Cardiac muscle cell (in vitro differentiated cells and primary cell): ENCODE measurements at regions not wholly inside any gene's neighbourhood (a gene's known extent, or its start where the extent isn't known, plus 50 kb on each side); places are given as distances from the start of the nearest gene placed in this dataset.

Source experiments
- DNase-seq, 2 donors: peaks; one replicate each; pipeline versions ENCODE4 v3.0.0 to v3.0.0-alpha.2; 2010 to 2017; ENCODE audit warnings: low read depth in 1 of 2, low spot score in 1 of 2
- H3K27ac ChIP-seq: fragments of 200-600 bp; sonication (generic); 2 replicates; pipeline ENCODE4 v1.5.1; 2016
- H3K27me3 ChIP-seq: fragments of 200-600 bp; sonication (generic); 2 replicates; pipeline ENCODE4 v1.6.0; 2016; ENCODE audit warnings: control low read depth
- H3K36me3 ChIP-seq: fragments of 200-600 bp; sonication (generic); 2 replicates; pipeline ENCODE4 v1.5.1; 2016; ENCODE audit warnings: control low read depth
- H3K4me1 ChIP-seq: fragments of 200-600 bp; sonication (generic); 2 replicates; pipeline ENCODE4 v1.8.1; 2017; ENCODE audit warnings: low read depth, mild to moderate bottlenecking, mixed run types
- H3K4me3 ChIP-seq: fragments of 200-600 bp; sonication (generic); 2 replicates; pipeline ENCODE4 v1.5.1; 2016; ENCODE audit warnings: mild to moderate bottlenecking
- H3K9me3 ChIP-seq: fragments of 200-600 bp; sonication (generic); 2 replicates; pipeline ENCODE4 v1.5.1; 2017; ENCODE audit warnings: low read depth, mild to moderate bottlenecking, control low read depth
- TF ChIP-seq, protein P1 (sequence below): IDR thresholded peaks from 2 replicates; pipeline ENCODE4 v1.5.1; 2012; ENCODE audit warnings: low read depth, mild to moderate bottlenecking, low read length

DNA sequence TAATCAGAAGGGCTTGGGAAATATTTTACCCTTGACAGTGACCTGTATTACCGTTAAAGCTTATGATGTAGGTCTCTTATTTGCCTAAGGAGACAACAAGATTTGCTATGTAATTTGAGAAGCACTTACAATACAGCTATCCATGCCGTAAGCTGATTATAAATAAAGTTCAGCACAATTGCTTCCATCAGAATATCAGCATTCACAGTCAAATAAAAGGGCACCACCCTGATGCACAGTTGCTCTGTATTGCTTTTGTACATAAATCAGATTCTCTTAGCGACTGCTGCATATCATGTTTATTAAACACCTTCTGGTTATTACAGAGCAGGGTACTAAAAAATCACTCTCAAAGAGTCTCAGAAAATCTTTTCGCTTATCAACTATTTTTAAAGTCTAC is 67.3 kb upstream of the VRK1 start:
- TF ChIP-seq, protein P1, sequence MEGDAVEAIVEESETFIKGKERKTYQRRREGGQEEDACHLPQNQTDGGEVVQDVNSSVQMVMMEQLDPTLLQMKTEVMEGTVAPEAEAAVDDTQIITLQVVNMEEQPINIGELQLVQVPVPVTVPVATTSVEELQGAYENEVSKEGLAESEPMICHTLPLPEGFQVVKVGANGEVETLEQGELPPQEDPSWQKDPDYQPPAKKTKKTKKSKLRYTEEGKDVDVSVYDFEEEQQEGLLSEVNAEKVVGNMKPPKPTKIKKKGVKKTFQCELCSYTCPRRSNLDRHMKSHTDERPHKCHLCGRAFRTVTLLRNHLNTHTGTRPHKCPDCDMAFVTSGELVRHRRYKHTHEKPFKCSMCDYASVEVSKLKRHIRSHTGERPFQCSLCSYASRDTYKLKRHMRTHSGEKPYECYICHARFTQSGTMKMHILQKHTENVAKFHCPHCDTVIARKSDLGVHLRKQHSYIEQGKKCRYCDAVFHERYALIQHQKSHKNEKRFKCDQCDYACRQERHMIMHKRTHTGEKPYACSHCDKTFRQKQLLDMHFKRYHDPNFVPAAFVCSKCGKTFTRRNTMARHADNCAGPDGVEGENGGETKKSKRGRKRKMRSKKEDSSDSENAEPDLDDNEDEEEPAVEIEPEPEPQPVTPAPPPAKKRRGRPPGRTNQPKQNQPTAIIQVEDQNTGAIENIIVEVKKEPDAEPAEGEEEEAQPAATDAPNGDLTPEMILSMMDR: no peak
- H3K4me1 ChIP-seq: no peaks in the 10 kb centered on the region
- H3K9me3 ChIP-seq: no peaks in the 10 kb centered on the region
- no peak overlapping the region for H3K4me3 ChIP-seq
- H3K27me3 ChIP-seq: no peaks in the 10 kb centered on the region
- H3K27ac ChIP-seq: no peak overlapping the region
- no peaks in the 10 kb centered on the region for H3K36me3 ChIP-seq
- DNase-seq: no peak

DNA sequence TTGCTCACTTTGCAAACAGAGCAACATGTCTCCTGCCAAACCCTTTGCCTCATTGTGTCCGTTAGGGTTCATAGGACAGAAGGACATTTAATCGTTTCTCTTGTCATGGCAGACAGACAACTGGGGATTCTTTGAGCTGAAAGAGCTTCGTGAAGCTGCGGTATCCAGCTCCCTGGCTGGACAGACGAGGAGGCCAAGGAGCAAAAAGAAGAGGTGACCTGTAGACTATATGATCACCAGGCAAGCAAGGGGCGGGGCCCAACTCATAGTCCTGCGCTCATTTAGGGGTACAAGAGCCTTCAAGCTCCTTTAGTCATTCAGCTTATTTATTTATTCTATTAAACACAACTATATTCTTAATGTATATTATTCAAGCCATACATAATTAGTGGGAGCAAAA is 66.8 kb upstream of the VRK1 start:
- TF ChIP-seq, protein P1: no peak
- no peak overlapping the region for H3K4me3 ChIP-seq
- no peak overlapping the region for H3K27ac ChIP-seq
- H3K9me3 ChIP-seq: no peaks in the 10 kb centered on the region
- no peaks in the 10 kb centered on the region for H3K4me1 ChIP-seq
- H3K27me3 ChIP-seq: no peaks in the 10 kb centered on the region
- no peak for DNase-seq
- H3K36me3 ChIP-seq: no peaks in the 10 kb centered on the region

DNA sequence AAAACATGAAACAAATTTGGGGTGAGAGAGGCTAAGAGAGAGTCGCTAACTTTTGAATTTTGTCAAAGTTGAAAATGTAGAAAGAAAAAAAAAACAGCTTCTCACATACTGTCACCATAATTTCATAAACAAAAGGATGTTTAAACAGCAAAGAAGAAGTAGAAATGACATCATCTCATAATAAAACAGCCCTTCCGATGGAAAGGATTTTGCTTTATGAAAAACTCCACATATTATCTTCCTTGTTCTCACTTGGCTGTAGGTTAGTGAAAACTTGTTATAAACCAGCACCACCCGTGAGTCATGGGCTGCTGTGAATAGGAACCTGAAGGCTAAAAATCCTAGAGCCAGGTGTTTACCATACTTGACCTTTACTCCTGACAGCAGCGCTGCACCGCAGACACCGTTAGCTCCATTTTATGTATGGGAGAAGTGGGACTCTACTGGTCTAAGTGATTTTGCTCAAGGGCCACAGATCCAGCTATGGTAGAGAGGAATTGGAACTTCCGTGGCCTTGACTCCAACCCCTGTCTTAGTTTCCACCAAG is 63.0 kb upstream of the VRK1 start:
- DNase-seq: no peak
- Histone ChIP-seq H3K27ac (no peak overlapping the region), H3K36me3 (no peaks in the 10 kb centered on the region), H3K27me3 (no peaks in the 10 kb centered on the region), H3K4me1 (peaks cover 4% of the 10 kb centered on the region), H3K4me3 (no peak overlapping the region), H3K9me3 (no peaks in the 10 kb centered on the region)
- TF ChIP-seq, protein P1: no peak

DNA sequence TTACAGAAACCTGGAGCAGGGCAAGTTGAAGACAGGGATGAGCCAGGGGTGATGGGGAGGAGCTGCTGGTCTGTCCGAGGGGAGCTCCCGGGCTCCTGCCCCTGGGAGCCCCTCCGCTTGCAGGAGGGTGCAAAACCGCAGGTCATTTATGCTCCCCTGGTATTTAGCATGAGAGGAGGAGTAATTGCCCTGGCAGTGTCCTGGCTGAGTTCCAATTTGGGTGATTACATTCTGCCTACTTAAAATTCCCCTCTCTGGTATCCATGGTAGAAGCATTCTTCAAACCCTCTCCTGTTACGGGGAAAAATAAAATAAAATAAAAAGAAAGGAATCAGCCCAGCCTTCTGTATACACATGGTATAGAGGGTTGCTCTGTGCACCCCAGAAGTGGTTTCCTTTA is 61.7 kb upstream of the VRK1 start:
- DNase-seq: peak in 1 of 2 donors; percentile 64
- Histone ChIP-seq H3K4me1 (peaks cover 4% of the 10 kb centered on the region), H3K9me3 (no peaks in the 10 kb centered on the region), H3K36me3 (no peaks in the 10 kb centered on the region), H3K4me3 (no peak overlapping the region), H3K27ac (no peak overlapping the region), H3K27me3 (peaks cover 5% of the 10 kb centered on the region)
- TF ChIP-seq, protein P1: no peak

DNA sequence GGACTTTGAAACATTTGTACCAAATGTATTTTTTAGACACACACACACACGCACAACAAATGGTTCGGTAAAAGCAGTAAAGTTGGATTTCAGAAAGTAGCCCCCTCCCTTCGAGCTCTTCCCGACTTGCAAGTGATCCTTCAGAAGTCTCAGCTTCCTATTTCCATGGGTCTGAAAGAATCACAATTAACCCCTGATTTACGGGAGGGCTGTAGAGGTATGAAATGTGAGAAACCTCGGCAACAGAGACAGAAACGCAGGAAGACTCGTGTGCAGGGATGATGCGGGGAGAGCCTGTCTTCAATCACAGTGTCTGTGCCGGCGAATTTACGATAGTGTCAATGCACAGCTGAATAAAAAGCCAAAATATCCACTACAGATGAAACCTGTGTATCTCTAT is 60.7 kb upstream of the VRK1 start:
- TF ChIP-seq, protein P1: no peak
- peaks cover 4% of the 10 kb centered on the region for H3K4me1 ChIP-seq
- DNase-seq: no peak
- H3K27ac ChIP-seq: no peak overlapping the region
- H3K36me3 ChIP-seq: no peaks in the 10 kb centered on the region
- no peaks in the 10 kb centered on the region for H3K9me3 ChIP-seq
- H3K27me3 ChIP-seq: peaks cover 8% of the 10 kb centered on the region
- H3K4me3 ChIP-seq: no peak overlapping the region

DNA sequence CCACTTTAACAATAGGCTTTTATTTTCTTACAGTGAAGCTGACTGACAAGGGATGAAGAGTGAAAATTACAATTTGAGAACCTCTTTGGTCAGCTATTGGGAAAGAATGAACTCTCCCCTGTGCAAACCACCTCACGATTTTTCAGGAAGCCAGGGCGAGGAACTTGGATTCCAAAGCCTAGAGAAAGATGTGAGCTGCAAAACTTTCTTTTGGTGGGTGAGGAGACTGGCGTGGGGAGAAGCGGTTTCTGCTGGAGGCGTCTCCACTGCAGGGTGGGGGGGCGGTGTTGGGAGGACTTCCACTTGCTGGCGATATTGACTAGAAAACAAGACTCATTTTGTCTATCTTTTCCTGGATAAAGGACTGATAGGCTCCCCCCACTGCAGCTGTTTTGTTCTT is 59.3 kb upstream of the VRK1 start:
- Histone ChIP-seq H3K27me3 (peaks cover 18% of the 10 kb centered on the region), H3K9me3 (no peaks in the 10 kb centered on the region)
- no peak for DNase-seq

More for the DNA sequence above, 59.3 kb upstream of the VRK1 start:
- no peaks in the 10 kb centered on the region for H3K36me3 ChIP-seq
- no peak overlapping the region for H3K4me3 ChIP-seq
- no peak overlapping the region for H3K27ac ChIP-seq
- H3K4me1 ChIP-seq: peaks cover 4% of the 10 kb centered on the region
- TF ChIP-seq, protein P1: no peak
